GM23338 (cell line): ENCODE measurements at regions not wholly inside any gene's neighbourhood (a gene's known extent, or its start where the extent isn't known, plus 50 kb on each side); places are given as distances from the start of the nearest gene placed in this dataset.

ENCODE experiments used
- CREB1 ChIP-seq: fragments of 250-450 bp; sonication (Bioruptor Pico); IDR thresholded peaks from 2 replicates; pipeline ENCODE4 v1.5.0; 2020; ENCODE audit warnings: low read depth, mild to moderate bottlenecking, moderate library complexity
- EZH2 ChIP-seq: fragments of 200-600 bp; sonication (generic); IDR thresholded peaks from one replicate; pipeline ENCODE4 v1.8.0; 2017; ENCODE audit warnings: antibody characterized with exemption, mild to moderate bottlenecking, low read depth; ENCODE audit not compliant: unreplicated experiment
- EZH2phosphoT487 ChIP-seq: fragments of 200-600 bp; sonication (generic); IDR thresholded peaks from one replicate; pipeline ENCODE4 v1.8.1; 2018; ENCODE audit warnings: antibody characterized with exemption; ENCODE audit not compliant: unreplicated experiment
- JUNB ChIP-seq: IDR thresholded peaks from one replicate; pipeline ENCODE4 v1.6.1; 2016; ENCODE audit warnings: antibody characterized with exemption; ENCODE audit not compliant: unreplicated experiment
- NANOG ChIP-seq: IDR thresholded peaks from 2 replicates; pipeline ENCODE4 v1.6.1; 2016; ENCODE audit warnings: antibody characterized with exemption, borderline replicate concordance
- POLR2AphosphoS5 ChIP-seq: IDR thresholded peaks from 2 replicates; pipeline ENCODE4 v1.6.1; 2016; ENCODE audit warnings: antibody characterized with exemption, low read depth
- REST ChIP-seq: IDR thresholded peaks from one replicate; pipeline ENCODE4 v1.6.1; 2018; ENCODE audit warnings: antibody characterized with exemption; ENCODE audit not compliant: unreplicated experiment
- STAT1 ChIP-seq: IDR thresholded peaks from one replicate; pipeline ENCODE4 v1.6.1; 2016; ENCODE audit warnings: antibody characterized with exemption; ENCODE audit not compliant: unreplicated experiment
- ZNF114 ChIP-seq: fragments of 250-450 bp; sonication (Bioruptor Pico); IDR thresholded peaks from 2 replicates; pipeline ENCODE4 v1.5.0; 2020; ENCODE audit warnings: mild to moderate bottlenecking, moderate library complexity
- TF ChIP-seq, protein P1 (sequence below), 2 experiments: fragments of 200-600 bp in 1 of 2; sonication (generic) in 1 of 2; conservative IDR thresholded peaks; 2 replicates each; pipeline versions ENCODE4 v1.5.1 to v1.6.1; 2016 to 2017; ENCODE audit warnings: antibody characterized with exemption in 2 of 2, low read depth in 2 of 2, mild to moderate bottlenecking in 2 of 2, moderate library complexity in 1 of 2
- TF ChIP-seq, protein P2 (sequence below): IDR thresholded peaks from 2 replicates; pipeline ENCODE4 v1.6.1; 2016; ENCODE audit warnings: antibody characterized with exemption

DNA sequence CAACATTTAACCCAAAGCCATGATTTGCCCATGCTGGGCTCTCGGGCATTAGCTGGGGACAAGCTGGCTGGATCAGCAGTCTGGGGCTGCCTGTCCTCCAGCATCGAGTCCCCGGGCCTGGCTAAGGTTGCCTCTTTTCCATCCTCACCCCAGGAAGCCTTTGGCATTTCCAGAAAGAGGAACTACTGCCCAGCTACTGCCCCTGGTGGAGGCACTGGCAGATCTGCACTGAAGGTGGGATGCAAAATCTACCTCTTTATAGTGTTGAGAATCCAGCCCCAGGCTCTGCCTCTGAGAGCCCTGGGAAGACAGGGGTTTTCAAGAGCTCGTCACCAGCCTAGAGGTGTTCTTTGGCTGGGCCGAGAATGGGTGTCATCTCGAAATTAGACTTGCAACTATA is 635.9 kb downstream of the MATN1 start:
- TF ChIP-seq, protein P1, sequence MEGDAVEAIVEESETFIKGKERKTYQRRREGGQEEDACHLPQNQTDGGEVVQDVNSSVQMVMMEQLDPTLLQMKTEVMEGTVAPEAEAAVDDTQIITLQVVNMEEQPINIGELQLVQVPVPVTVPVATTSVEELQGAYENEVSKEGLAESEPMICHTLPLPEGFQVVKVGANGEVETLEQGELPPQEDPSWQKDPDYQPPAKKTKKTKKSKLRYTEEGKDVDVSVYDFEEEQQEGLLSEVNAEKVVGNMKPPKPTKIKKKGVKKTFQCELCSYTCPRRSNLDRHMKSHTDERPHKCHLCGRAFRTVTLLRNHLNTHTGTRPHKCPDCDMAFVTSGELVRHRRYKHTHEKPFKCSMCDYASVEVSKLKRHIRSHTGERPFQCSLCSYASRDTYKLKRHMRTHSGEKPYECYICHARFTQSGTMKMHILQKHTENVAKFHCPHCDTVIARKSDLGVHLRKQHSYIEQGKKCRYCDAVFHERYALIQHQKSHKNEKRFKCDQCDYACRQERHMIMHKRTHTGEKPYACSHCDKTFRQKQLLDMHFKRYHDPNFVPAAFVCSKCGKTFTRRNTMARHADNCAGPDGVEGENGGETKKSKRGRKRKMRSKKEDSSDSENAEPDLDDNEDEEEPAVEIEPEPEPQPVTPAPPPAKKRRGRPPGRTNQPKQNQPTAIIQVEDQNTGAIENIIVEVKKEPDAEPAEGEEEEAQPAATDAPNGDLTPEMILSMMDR (conservative IDR thresholded peaks at IDR 0.05; ENCODE audit: low read depth in 2 of 2): peak; percentile 46 to 48
- TF ChIP-seq EZH2: no peak
- no peak for TF ChIP-seq POLR2AphosphoS5
- TF ChIP-seq CREB1 (CRISPR knock-in tag): no peak
- TF ChIP-seq EZH2phosphoT487: no peak
- TF ChIP-seq JUNB: no peak
- TF ChIP-seq, protein P2, sequence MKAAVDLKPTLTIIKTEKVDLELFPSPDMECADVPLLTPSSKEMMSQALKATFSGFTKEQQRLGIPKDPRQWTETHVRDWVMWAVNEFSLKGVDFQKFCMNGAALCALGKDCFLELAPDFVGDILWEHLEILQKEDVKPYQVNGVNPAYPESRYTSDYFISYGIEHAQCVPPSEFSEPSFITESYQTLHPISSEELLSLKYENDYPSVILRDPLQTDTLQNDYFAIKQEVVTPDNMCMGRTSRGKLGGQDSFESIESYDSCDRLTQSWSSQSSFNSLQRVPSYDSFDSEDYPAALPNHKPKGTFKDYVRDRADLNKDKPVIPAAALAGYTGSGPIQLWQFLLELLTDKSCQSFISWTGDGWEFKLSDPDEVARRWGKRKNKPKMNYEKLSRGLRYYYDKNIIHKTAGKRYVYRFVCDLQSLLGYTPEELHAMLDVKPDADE: no peak
- no peak for TF ChIP-seq REST
- TF ChIP-seq ZNF114 (CRISPR knock-in tag): no peak
- no peak for TF ChIP-seq STAT1
- no peak for TF ChIP-seq NANOG
